NCI-H524 treated with DMSO at 0.1 percent for 48 hours (cell line): ENCODE measurements at regions not wholly inside any gene's neighbourhood (a gene's known extent, or its start where the extent isn't known, plus 50 kb on each side); places are given as distances from the start of the nearest gene placed in this dataset.
A peak's percentile ranks its signal among the peaks of the same experiment; 100 is the strongest.

Experiments
- DNase-seq: peaks from one replicate; lab custom pipeline; 2025; lab: John Stamatoyannopoulos, UW

- DNase-seq: no peak
Observed at GRCh38 chr2:58866946-58867345, 625.8 kb upstream of the FANCL start.

GRCh38 chr2:58866527-58866926 lies 625.4 kb upstream of the FANCL start:
- DNase-seq: no peak

- DNase-seq: no peak
Observed at GRCh38 chr2:58866040-58866439, 624.9 kb upstream of the FANCL start.

- no peak for DNase-seq
Observed at GRCh38 chr2:58865436-58865835, 624.3 kb upstream of the FANCL start.

- DNase-seq: no peak
Observed at GRCh38 chr2:58862244-58862643, 621.1 kb upstream of the FANCL start.

GRCh38 chr2:58860586-58860985 lies 619.5 kb upstream of the FANCL start:
- no peak for DNase-seq

- DNase-seq: no peak
Observed at GRCh38 chr2:58856100-58856499, 615.0 kb upstream of the FANCL start.

- DNase-seq: peak; percentile 5
Observed at GRCh38 chr2:58853420-58853819, 612.3 kb upstream of the FANCL start.

- no peak for DNase-seq
Observed at GRCh38 chr2:58852905-58853304, 611.8 kb upstream of the FANCL start.

GRCh38 chr2:58852243-58852642 lies 611.1 kb upstream of the FANCL start:
- DNase-seq: no peak

GRCh38 chr2:58851598-58851997 lies 610.5 kb upstream of the FANCL start:
- DNase-seq: no peak

GRCh38 chr2:58845011-58845410 lies 603.9 kb upstream of the FANCL start:
- DNase-seq: no peak

- no peak for DNase-seq
Observed at GRCh38 chr2:58842501-58843155, 601.5 kb upstream of the FANCL start.

- no peak for DNase-seq
Observed at GRCh38 chr2:58834404-58834803, 593.3 kb upstream of the FANCL start.

GRCh38 chr2:58826795-58827194 lies 585.7 kb upstream of the FANCL start:
- no peak for DNase-seq

- no peak for DNase-seq
Observed at GRCh38 chr2:58812771-58813344, 571.7 kb upstream of the FANCL start.

- no peak for DNase-seq
Observed at GRCh38 chr2:58805126-58805525, 564.0 kb upstream of the FANCL start.

GRCh38 chr2:58803192-58803591 lies 562.1 kb upstream of the FANCL start:
- no peak for DNase-seq

- no peak for DNase-seq
Observed at GRCh38 chr2:58800881-58801280, 559.8 kb upstream of the FANCL start.

- DNase-seq: no peak
Observed at GRCh38 chr2:58798676-58799208, 557.6 kb upstream of the FANCL start.

- DNase-seq: no peak
Observed at GRCh38 chr2:58796239-58796910, 555.2 kb upstream of the FANCL start.

GRCh38 chr2:58794916-58795315 lies 553.8 kb upstream of the FANCL start:
- no peak for DNase-seq

GRCh38 chr2:58794103-58794502 lies 553.0 kb upstream of the FANCL start:
- no peak for DNase-seq
